Esophagus squamous epithelium (tissue), 5 donors: ENCODE measurements at regions not wholly inside any gene's neighbourhood (a gene's known extent, or its start where the extent isn't known, plus 50 kb on each side); places are given as distances from the start of the nearest gene placed in this dataset.

Experiments
- DNase-seq: peaks from one replicate; lab custom pipeline; 2025; lab: John Stamatoyannopoulos, UW
- H3K27ac ChIP-seq, 4 donors: fragments of 200-600 bp; sonication (generic); one replicate each; pipeline ENCODE4 v1.5.1; 2016 to 2019; ENCODE audit warnings: mild to moderate bottlenecking in 1 of 4
- H3K27me3 ChIP-seq, 4 donors: fragments of 200-600 bp; sonication (generic); 1 replicate in 3 of 4; 2 replicates in 1 of 4; pipeline versions ENCODE4 v1.5.1 to v1.6.0; 2017 to 2021; ENCODE audit warnings: antibody characterized with exemption in 1 of 4
- H3K36me3 ChIP-seq, 3 donors: fragments of 200-600 bp; sonication (generic); one replicate each; pipeline ENCODE4 v1.5.1; 2016 to 2019
- H3K4me1 ChIP-seq, 3 donors: fragments of 200-600 bp; sonication (generic); one replicate each; pipeline ENCODE4 v1.5.1; 2017 to 2019
- H3K4me3 ChIP-seq, 4 donors: fragments of 200-600 bp; sonication (generic); 1 replicate in 3 of 4; 2 replicates in 1 of 4; pipeline ENCODE4 v1.5.1; 2016 to 2019; ENCODE audit warnings: mild to moderate bottlenecking in 2 of 4, moderate library complexity in 1 of 4
- H3K9me3 ChIP-seq, 3 donors: fragments of 200-600 bp; sonication (generic); one replicate each; pipeline ENCODE4 v1.5.1; 2016 to 2019
- CTCF ChIP-seq, 6 experiments: fragments of 450-650 bp in 4 of 6; fragments of 200-600 bp in 2 of 6; sonication (generic) in 2 of 6; IDR thresholded peaks; one replicate each; pipeline ENCODE4 v1.5.1; 2016 to 2019; ENCODE audit warnings: antibody characterized with exemption in 6 of 6, mild to moderate bottlenecking in 4 of 6, moderate library complexity in 4 of 6
- POLR2A ChIP-seq, 4 donors: fragments of 450-650 bp; IDR thresholded peaks; one replicate each; pipeline ENCODE4 v1.6.1; 2017; ENCODE audit warnings: antibody characterized with exemption in 4 of 4, mild to moderate bottlenecking in 4 of 4, moderate library complexity in 3 of 4
- WGBS, 2 donors: methylation state at CpG; one replicate each; pipeline ENCODE4 v1.1.5; 2018; 5-methylcytosine and 5-hydroxymethylcytosine counted together
- intact Hi-C: fragments of 100-400 bp; cut with DNase I; formaldehyde crosslinking; loops from one replicate; pipeline ENCODE4 v1.15.0; 2022
- donor health status: DM: yes; HTN: yes; CAD: no.

DNA sequence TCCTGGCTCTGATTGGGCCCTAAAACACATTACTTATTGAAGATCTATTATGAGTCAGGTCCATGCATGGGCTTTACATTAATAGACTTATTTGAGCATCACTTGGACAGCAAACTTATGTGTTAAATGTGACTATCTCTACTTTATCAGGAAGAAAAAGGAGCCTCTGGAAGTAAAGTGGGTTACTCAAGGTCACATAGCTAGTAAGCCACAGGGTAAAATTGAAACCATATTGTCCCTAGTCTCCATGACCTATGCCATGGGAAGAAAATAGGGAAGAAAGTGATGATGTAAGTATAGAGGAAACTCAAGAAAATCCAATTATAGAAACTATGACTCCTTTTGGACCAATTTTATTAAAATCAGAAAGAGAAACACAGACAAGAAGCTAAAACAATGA lies 555.3 kb downstream of the NUF2 start:
- H3K9me3 ChIP-seq: no peaks in the 10 kb centered on the region
- H3K4me1 ChIP-seq: peaks cover 0 to 28% (median 8%) of the 10 kb centered on the region in 3 donors
- intact Hi-C loops: no loop called here
- no peak overlapping the region for H3K27ac ChIP-seq
- no peaks in the 10 kb centered on the region for H3K27me3 ChIP-seq
- no peak for DNase-seq
- TF ChIP-seq POLR2A (IDR thresholded peaks at IDR 0.05): no peak
- no peak for TF ChIP-seq CTCF (IDR thresholded peaks at IDR 0.05)
- no peaks in the 10 kb centered on the region for H3K36me3 ChIP-seq
- no peak overlapping the region for H3K4me3 ChIP-seq

DNA sequence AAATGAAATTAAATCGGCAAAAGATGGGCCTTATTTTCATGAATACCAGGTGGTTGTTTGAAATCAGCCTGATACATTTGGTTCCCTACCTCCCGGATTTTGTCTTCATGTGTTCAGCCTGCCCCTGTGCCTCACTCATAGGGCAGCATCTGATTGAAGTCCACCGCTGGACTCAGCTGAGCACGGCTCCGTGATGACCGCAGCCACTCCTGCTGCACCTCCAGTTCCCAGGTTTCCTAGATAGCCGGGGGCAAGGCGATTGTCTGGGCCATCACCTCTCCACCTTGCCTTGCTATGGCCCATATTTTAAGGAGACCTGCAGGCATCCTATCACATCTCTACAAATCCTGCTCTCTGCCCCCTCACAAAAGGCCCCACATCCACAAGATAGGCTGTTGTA lies 563.8 kb downstream of the NUF2 start:
- WGBS, 2 donors: 71 to 86% methylated on average over 4 to 5 of the region's 8 CpGs
- no peak overlapping the region for H3K27ac ChIP-seq
- no peaks in the 10 kb centered on the region for H3K9me3 ChIP-seq
- intact Hi-C loops: no loop called here
- H3K4me1 ChIP-seq: peaks cover 0 to 4% (median 0%) of the 10 kb centered on the region in 3 donors
- H3K27me3 ChIP-seq: no peaks in the 10 kb centered on the region
- no peaks in the 10 kb centered on the region for H3K36me3 ChIP-seq
- TF ChIP-seq POLR2A (IDR thresholded peaks at IDR 0.05) (no peak), CTCF (IDR thresholded peaks at IDR 0.05) (no peak)
- H3K4me3 ChIP-seq: no peak overlapping the region
- no peak for DNase-seq

- Histone ChIP-seq H3K4me1 (no peaks in the 10 kb centered on the region), H3K36me3 (no peaks in the 10 kb centered on the region), H3K27me3 (no peaks in the 10 kb centered on the region), H3K4me3 (no peak overlapping the region), H3K9me3 (no peaks in the 10 kb centered on the region), H3K27ac (no peak overlapping the region)
- TF ChIP-seq POLR2A (IDR thresholded peaks at IDR 0.05) (no peak), CTCF (IDR thresholded peaks at IDR 0.05) (no peak)
- intact Hi-C loops: no loop called here
- 45 to 64% methylated on average over 1 of the region's 1 CpG for WGBS, 2 donors
- DNase-seq: no peak
These were observed 574.2 kb downstream of the NUF2 start for GRCh38 chr1:163896001-163896400.

GRCh38 chr1:163897412-163898155 lies 575.8 kb downstream of the NUF2 start:
- no peaks in the 10 kb centered on the region for H3K4me1 ChIP-seq
- no peaks in the 10 kb centered on the region for H3K9me3 ChIP-seq
- no peak overlapping the region for H3K27ac ChIP-seq
- 55 to 60% methylated on average over 5 of the region's 5 CpGs for WGBS, 2 donors
- no peaks in the 10 kb centered on the region for H3K27me3 ChIP-seq
- no peaks in the 10 kb centered on the region for H3K36me3 ChIP-seq
- TF ChIP-seq POLR2A (IDR thresholded peaks at IDR 0.05): no peak
- no peak overlapping the region for H3K4me3 ChIP-seq
- intact Hi-C loops: no loop called here
- no peak for DNase-seq

- intact Hi-C loops: no loop called here
- TF ChIP-seq CTCF (IDR thresholded peaks at IDR 0.05): no peak
- TF ChIP-seq POLR2A (IDR thresholded peaks at IDR 0.05): no peak
- DNase-seq: no peak
- H3K36me3 ChIP-seq: no peaks in the 10 kb centered on the region
- H3K27me3 ChIP-seq: no peaks in the 10 kb centered on the region
- H3K4me3 ChIP-seq: no peak overlapping the region
- H3K27ac ChIP-seq: no peak overlapping the region
- H3K9me3 ChIP-seq: no peaks in the 10 kb centered on the region
- no peaks in the 10 kb centered on the region for H3K4me1 ChIP-seq
These were observed 584.5 kb downstream of the NUF2 start for GRCh38 chr1:163906283-163906682.
